Activated CD8-positive, alpha-beta T cell treated with anti-CD3 and anti-CD28 coated beads, Interleukin-2, amount 10 ng/mL, durations not matched to agents 7 days and 5 days (primary cell): ENCODE measurements at regions not wholly inside any gene's neighbourhood (a gene's known extent, or its start where the extent isn't known, plus 50 kb on each side); places are given as distances from the start of the nearest gene placed in this dataset.

Experiments used
- ATAC-seq: fragments of 150-1000 bp; cut with Tn5 transposase; one replicate; pipeline ENCODE4 v1.10.0; 2021; ENCODE audit warnings: moderate library complexity
- CTCF ChIA-PET: fragments of 350-600 bp; sonication (Branson Sonifier 250); formaldehyde crosslinking; loops from one replicate; lab custom pipeline; 2021; ENCODE audit warnings: antibody characterized with exemption; lab: Charles Lee
- POLR2A ChIA-PET: fragments of 350-600 bp; sonication (Branson Sonifier 250); formaldehyde crosslinking; loops from one replicate; lab custom pipeline; 2021; ENCODE audit warnings: antibody characterized with exemption; lab: Charles Lee
- DNase-seq: peaks from one replicate; pipeline ENCODE4 v3.0.0-alpha.2; 2020
- H3K27ac Mint-ChIP-seq: one replicate; pipeline ENCODE4 v1.8.0; 2021; ENCODE audit warnings: mild to moderate bottlenecking, mixed read lengths
- H3K27me3 Mint-ChIP-seq: one replicate; pipeline ENCODE4 v1.8.0; 2021; ENCODE audit warnings: low read depth, mixed read lengths
- H3K36me3 Mint-ChIP-seq: one replicate; pipeline ENCODE4 v1.8.0; 2021; ENCODE audit warnings: low read depth, mixed read lengths
- H3K4me1 Mint-ChIP-seq: one replicate; pipeline ENCODE4 v1.8.0; 2021; ENCODE audit warnings: low read depth, mixed read lengths
- H3K4me3 Mint-ChIP-seq: one replicate; pipeline ENCODE4 v1.8.0; 2021; ENCODE audit warnings: mild to moderate bottlenecking, mixed read lengths
- H3K9me3 Mint-ChIP-seq: one replicate; pipeline ENCODE4 v1.8.0; 2022; ENCODE audit warnings: mixed read lengths; ENCODE audit not compliant: insufficient read depth

GRCh38 chr4:33302321-33302720 lies 2582.2 kb downstream of the PCDH7 start:
- Mint-ChIP-seq H3K27ac (no peak overlapping the region), H3K9me3 (peaks cover 9% of the 10 kb centered on the region), H3K4me3 (no peak overlapping the region), H3K36me3 (no peaks in the 10 kb centered on the region), H3K27me3 (no peaks in the 10 kb centered on the region), H3K4me1 (no peaks in the 10 kb centered on the region)
- DNase-seq (no peak), ATAC-seq (no peak)
- ChIA-PET CTCF (no interaction called here), POLR2A (no interaction called here)

- ATAC-seq (no peak), DNase-seq (no peak)
- CTCF ChIA-PET: no interaction called here
- Mint-ChIP-seq H3K9me3 (peaks cover 4% of the 10 kb centered on the region), H3K27me3 (no peaks in the 10 kb centered on the region), H3K36me3 (no peaks in the 10 kb centered on the region), H3K27ac (no peak overlapping the region), H3K4me1 (no peaks in the 10 kb centered on the region), H3K4me3 (no peak overlapping the region)
- POLR2A ChIA-PET: no interaction called here
Measured at GRCh38 chr4:33306131-33306530, 2586.0 kb downstream of the PCDH7 start.

- Mint-ChIP-seq H3K36me3 (no peaks in the 10 kb centered on the region), H3K4me1 (no peaks in the 10 kb centered on the region), H3K27ac (no peak overlapping the region), H3K4me3 (no peak overlapping the region), H3K9me3 (peaks cover 8% of the 10 kb centered on the region), H3K27me3 (no peaks in the 10 kb centered on the region)
- CTCF ChIA-PET: no interaction called here
- no peak for ATAC-seq
- DNase-seq: no peak
- POLR2A ChIA-PET: no interaction called here
Measured at GRCh38 chr4:33316033-33316432, 2595.9 kb downstream of the PCDH7 start.

GRCh38 chr4:33316578-33316977 lies 2596.4 kb downstream of the PCDH7 start:
- no peaks in the 10 kb centered on the region for H3K36me3 Mint-ChIP-seq
- POLR2A ChIA-PET: interaction anchor here (0.6 kb wide), 1 partner anchor 1770 kb away, joined by 3 read pairs; no protein-coding TSS in a partner anchor
- no peak overlapping the region for H3K27ac Mint-ChIP-seq
- no peak overlapping the region for H3K4me3 Mint-ChIP-seq
- no peak for ATAC-seq
- peaks cover 8% of the 10 kb centered on the region for H3K9me3 Mint-ChIP-seq
- no peak for DNase-seq
- H3K4me1 Mint-ChIP-seq: no peaks in the 10 kb centered on the region
- CTCF ChIA-PET: no interaction called here
- H3K27me3 Mint-ChIP-seq: no peaks in the 10 kb centered on the region

GRCh38 chr4:33323393-33323792 lies 2603.2 kb downstream of the PCDH7 start:
- Mint-ChIP-seq H3K9me3 (peaks cover 6% of the 10 kb centered on the region), H3K36me3 (no peaks in the 10 kb centered on the region), H3K27ac (no peak overlapping the region), H3K27me3 (no peaks in the 10 kb centered on the region), H3K4me3 (no peak overlapping the region), H3K4me1 (no peaks in the 10 kb centered on the region)
- DNase-seq (no peak), ATAC-seq (no peak)
- ChIA-PET CTCF (no interaction called here), POLR2A (no interaction called here)

- DNase-seq (no peak), ATAC-seq (no peak)
- CTCF ChIA-PET: no interaction called here
- H3K4me3 Mint-ChIP-seq: no peak overlapping the region
- no peaks in the 10 kb centered on the region for H3K27me3 Mint-ChIP-seq
- no peaks in the 10 kb centered on the region for H3K36me3 Mint-ChIP-seq
- no peak overlapping the region for H3K27ac Mint-ChIP-seq
- H3K9me3 Mint-ChIP-seq: peaks cover 39% of the 10 kb centered on the region
- POLR2A ChIA-PET: no interaction called here
- H3K4me1 Mint-ChIP-seq: no peaks in the 10 kb centered on the region
Measured at GRCh38 chr4:33334416-33334815, 2614.2 kb downstream of the PCDH7 start.

- ChIA-PET CTCF (no interaction called here), POLR2A (no interaction called here)
- Mint-ChIP-seq H3K27me3 (no peaks in the 10 kb centered on the region), H3K4me1 (no peaks in the 10 kb centered on the region), H3K36me3 (no peaks in the 10 kb centered on the region), H3K27ac (no peak overlapping the region), H3K9me3 (peaks cover 26% of the 10 kb centered on the region), H3K4me3 (no peak overlapping the region)
- DNase-seq (no peak), ATAC-seq (no peak)
Measured at GRCh38 chr4:33339762-33340161, 2619.6 kb downstream of the PCDH7 start.

- Mint-ChIP-seq H3K36me3 (no peaks in the 10 kb centered on the region), H3K9me3 (peaks cover 24% of the 10 kb centered on the region)
- CTCF ChIA-PET: no interaction called here
Measured at GRCh38 chr4:33340168-33340567, 2620.0 kb downstream of the PCDH7 start.

GRCh38 chr4:33349376-33349775 lies 2629.2 kb downstream of the PCDH7 start:
- ChIA-PET POLR2A (no interaction called here), CTCF (no interaction called here)
- H3K27ac Mint-ChIP-seq: no peak overlapping the region
- H3K9me3 Mint-ChIP-seq: peaks cover 4% of the 10 kb centered on the region
- DNase-seq (no peak), ATAC-seq (no peak)
- H3K36me3 Mint-ChIP-seq: no peaks in the 10 kb centered on the region
- H3K27me3 Mint-ChIP-seq: no peaks in the 10 kb centered on the region
- no peaks in the 10 kb centered on the region for H3K4me1 Mint-ChIP-seq
- H3K4me3 Mint-ChIP-seq: no peak overlapping the region

More at GRCh38 chr4:33340168-33340567, 2620.0 kb downstream of the PCDH7 start:
- DNase-seq: no peak
- Mint-ChIP-seq H3K4me3 (no peak overlapping the region), H3K4me1 (no peaks in the 10 kb centered on the region), H3K27ac (no peak overlapping the region), H3K27me3 (no peaks in the 10 kb centered on the region)
- POLR2A ChIA-PET: no interaction called here
- no peak for ATAC-seq

GRCh38 chr4:33357121-33357520 lies 2637.0 kb downstream of the PCDH7 start:
- no peaks in the 10 kb centered on the region for H3K27me3 Mint-ChIP-seq

GRCh38 chr4:33369446-33369845 lies 2649.3 kb downstream of the PCDH7 start:
- ChIA-PET POLR2A (no interaction called here), CTCF (no interaction called here)
- no peaks in the 10 kb centered on the region for H3K36me3 Mint-ChIP-seq
- no peaks in the 10 kb centered on the region for H3K4me1 Mint-ChIP-seq
- ATAC-seq: no peak
- H3K9me3 Mint-ChIP-seq: peaks cover 17% of the 10 kb centered on the region
- DNase-seq: no peak
- no peak overlapping the region for H3K4me3 Mint-ChIP-seq
- H3K27me3 Mint-ChIP-seq: no peaks in the 10 kb centered on the region
- H3K27ac Mint-ChIP-seq: no peak overlapping the region

More at GRCh38 chr4:33357121-33357520, 2637.0 kb downstream of the PCDH7 start:
- Mint-ChIP-seq H3K4me1 (no peaks in the 10 kb centered on the region), H3K27ac (no peak overlapping the region), H3K36me3 (no peaks in the 10 kb centered on the region), H3K4me3 (no peak overlapping the region), H3K9me3 (peaks cover 3% of the 10 kb centered on the region)
- DNase-seq: no peak
- ChIA-PET CTCF (no interaction called here), POLR2A (no interaction called here)
- no peak for ATAC-seq

- H3K4me1 Mint-ChIP-seq: no peaks in the 10 kb centered on the region
- no peaks in the 10 kb centered on the region for H3K36me3 Mint-ChIP-seq
- ATAC-seq (no peak), DNase-seq (no peak)
- no peaks in the 10 kb centered on the region for H3K27me3 Mint-ChIP-seq
- ChIA-PET POLR2A (no interaction called here), CTCF (no interaction called here)
- H3K4me3 Mint-ChIP-seq: no peak overlapping the region
- no peak overlapping the region for H3K27ac Mint-ChIP-seq
- H3K9me3 Mint-ChIP-seq: peaks cover 13% of the 10 kb centered on the region
Measured at GRCh38 chr4:33381816-33382215, 2661.6 kb downstream of the PCDH7 start.

- Mint-ChIP-seq H3K9me3 (peaks cover 7% of the 10 kb centered on the region), H3K27ac (no peak overlapping the region), H3K36me3 (no peaks in the 10 kb centered on the region), H3K27me3 (no peaks in the 10 kb centered on the region), H3K4me1 (no peaks in the 10 kb centered on the region), H3K4me3 (no peak overlapping the region)
- ATAC-seq: no peak
- ChIA-PET POLR2A (no interaction called here), CTCF (no interaction called here)
- DNase-seq: no peak
Measured at GRCh38 chr4:33386764-33387163, 2666.6 kb downstream of the PCDH7 start.
